ENCODE measurements at regions not wholly inside any gene's neighbourhood (a gene's known extent, or its start where the extent isn't known, plus 50 kb on each side); places are given as distances from the start of the nearest gene placed in this dataset.
A peak's percentile ranks its signal among the peaks of the same experiment; 100 is the strongest.
"Not testable (repeated sequence)": the region's sequence is repeated elsewhere in the genome, so short reads cannot be mapped to it uniquely, and the experiment has no call there.

GRCh38 chr14:65153101-65153500, 50.8 kb upstream of the MAX start:
- no peak for ATAC-seq
- no peak for DNase-seq (ENCODE audit: missing footprints)
- intact Hi-C loops (cut with DNase I) = no loop called here

GRCh38 chr14:65156568-65157366, 54.5 kb upstream of the MAX start:
- intact Hi-C loops (cut with DNase I) = no loop called here
- DNase-seq (ENCODE audit: missing footprints) (peak; percentile 64), ATAC-seq (peak; percentile 91)

GRCh38 chr14:65159281-65160062, 57.2 kb upstream of the MAX start:
- ATAC-seq (no peak), DNase-seq (ENCODE audit: missing footprints) (no peak)
- intact Hi-C loops (cut with DNase I) = loop anchor here (5.0 to 10.0 kb wide), 3 partner anchors 215 to 913 kb away; no protein-coding TSS in a partner anchor

DNA sequence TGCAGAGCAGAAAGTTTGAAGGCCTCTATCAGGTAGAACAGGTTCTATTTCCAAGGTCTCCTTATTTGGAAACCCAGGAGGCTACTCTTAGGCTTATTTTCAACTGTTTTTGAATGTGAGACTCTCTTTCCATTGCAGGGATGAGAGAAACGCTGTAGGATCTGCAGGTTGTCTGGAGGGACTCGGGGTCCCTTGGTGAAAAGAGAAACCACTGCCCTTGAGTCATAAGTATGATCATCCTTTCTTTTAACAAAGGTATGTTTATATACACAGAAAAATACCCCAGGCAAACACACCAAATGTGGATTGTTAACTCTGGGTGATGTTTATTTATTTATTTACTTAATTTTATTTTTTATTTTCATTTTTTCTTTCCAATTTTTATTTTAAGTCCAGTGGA, 57.8 kb upstream of the MAX start:
- intact Hi-C loops (cut with DNase I) = loop anchor here (5.0 to 10.0 kb wide), 3 partner anchors 215 to 912 kb away; no protein-coding TSS in a partner anchor
- DNase-seq (ENCODE audit: missing footprints) (no peak), ATAC-seq (no peak)

DNA sequence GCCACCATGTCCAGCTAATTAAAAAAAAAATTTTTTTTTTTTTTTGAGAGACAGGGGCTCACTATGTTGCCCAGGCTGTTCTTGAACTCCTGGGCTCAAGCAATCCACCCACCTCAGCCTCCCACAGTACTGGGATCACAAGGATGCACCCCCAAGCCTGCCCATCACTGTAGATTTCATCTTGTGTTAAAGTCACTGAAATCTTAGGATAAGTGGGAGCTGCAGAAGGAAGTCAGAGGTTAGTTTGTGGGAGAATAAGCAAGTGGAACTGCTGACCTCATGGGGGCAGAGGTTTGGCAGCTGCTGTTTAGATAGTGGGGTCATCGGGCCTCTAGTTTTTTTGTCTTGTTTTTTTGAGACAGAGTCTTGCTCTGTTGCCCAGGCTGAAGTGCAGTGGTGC, 59.7 kb upstream of the MAX start:
- intact Hi-C loops (cut with DNase I) = loop anchor here (2.0 to 10.0 kb wide), 4 partner anchors 213 to 910 kb away; no protein-coding TSS in a partner anchor
- ATAC-seq = no peak
- no peak for DNase-seq (ENCODE audit: missing footprints)

DNA sequence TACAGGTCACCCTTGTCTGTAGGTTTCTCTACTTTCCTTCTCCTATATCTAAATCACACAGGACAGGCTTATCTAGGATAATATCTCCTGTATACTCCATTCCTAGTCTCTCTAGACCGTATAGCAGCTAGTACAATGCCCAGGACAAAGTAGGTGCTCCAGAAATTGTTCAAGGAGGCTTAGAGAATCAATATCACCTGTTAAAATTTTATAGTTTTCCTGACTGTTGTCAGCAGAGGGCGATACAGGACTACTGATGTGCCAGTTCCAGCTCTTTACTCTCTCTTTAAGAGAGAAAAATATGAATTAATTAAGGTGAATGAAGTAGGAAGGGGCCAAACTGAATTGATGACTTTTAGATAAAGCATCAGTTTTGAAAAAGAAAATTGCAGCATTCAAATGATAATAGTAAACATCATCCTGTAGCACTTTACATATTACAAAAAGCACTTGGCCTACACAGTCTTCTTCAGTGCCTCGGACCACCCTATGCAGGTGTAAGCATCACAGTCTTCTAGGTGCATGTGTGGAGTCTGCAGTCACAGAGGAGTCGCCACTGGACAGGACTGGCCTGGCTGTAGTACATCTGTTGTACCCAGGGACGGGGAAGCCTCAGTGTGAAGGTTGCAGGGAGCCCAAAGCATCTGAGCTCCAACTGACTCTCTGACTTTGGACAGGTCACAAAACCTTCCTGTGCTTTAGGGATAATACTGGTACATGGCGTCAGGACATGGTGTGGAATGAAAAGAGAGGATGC, 61.9 kb upstream of the MAX start:
- DNase-seq (ENCODE audit: missing footprints) (no peak), ATAC-seq (no peak)
- intact Hi-C loops (cut with DNase I) = loop anchor here (5.0 to 10.0 kb wide), 3 partner anchors 211 to 908 kb away; no protein-coding TSS in a partner anchor

DNA sequence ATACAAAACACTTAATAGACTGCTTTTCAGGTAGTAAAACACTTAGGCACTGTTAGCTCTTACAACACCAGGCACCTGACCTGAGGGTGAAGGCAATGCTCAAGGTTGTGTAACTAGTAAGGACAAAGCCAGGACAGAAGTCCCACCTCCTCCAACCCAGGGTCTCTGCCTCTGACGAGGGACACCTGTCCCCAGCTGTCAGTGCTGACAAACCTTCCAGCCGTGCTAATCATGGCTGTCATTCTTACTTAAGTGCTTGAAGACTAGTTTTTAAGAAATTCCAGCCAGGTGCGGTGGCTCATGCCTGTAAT, 62.5 kb upstream of the MAX start:
- no peak for ATAC-seq
- intact Hi-C loops (cut with DNase I) = loop anchor here (5.0 to 10.0 kb wide), 4 partner anchors 210 to 908 kb away; partner anchors contain the start of gene FUT8
- DNase-seq (ENCODE audit: missing footprints) = no peak

DNA sequence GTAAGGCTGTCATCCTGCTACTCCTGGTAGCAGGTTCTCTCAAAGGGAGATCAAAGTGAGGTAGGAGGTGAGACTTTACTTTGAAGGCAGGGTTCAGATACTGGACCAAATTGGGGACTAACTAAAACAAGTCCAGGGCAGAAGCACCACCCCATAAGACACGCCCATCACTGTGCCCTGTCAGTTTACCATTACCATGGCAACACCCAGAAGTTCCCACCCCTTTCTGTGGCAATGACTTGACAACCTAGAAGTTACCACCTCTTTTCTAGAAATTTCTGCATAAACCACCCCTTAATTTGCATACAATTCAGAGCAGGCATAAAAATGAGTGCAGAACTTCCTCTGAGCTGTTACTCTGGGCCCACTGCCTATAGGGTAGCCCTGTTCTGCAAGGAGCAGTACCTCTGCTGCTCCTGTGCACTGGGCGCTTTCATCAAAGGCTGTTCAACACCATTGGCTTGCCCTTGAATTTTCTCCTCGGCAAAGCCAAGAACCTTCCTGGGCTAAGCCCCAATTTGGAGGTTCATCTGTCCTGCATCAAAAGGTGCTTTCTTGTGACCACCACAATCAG, 64.8 kb upstream of the MAX start:
- ATAC-seq = no peak
- intact Hi-C loops (cut with DNase I) = loop anchor here (5.0 to 10.0 kb wide), 2 partner anchors 208 to 245 kb away; partner anchors contain the start of gene FUT8
- DNase-seq (ENCODE audit: missing footprints) = no peak

DNA sequence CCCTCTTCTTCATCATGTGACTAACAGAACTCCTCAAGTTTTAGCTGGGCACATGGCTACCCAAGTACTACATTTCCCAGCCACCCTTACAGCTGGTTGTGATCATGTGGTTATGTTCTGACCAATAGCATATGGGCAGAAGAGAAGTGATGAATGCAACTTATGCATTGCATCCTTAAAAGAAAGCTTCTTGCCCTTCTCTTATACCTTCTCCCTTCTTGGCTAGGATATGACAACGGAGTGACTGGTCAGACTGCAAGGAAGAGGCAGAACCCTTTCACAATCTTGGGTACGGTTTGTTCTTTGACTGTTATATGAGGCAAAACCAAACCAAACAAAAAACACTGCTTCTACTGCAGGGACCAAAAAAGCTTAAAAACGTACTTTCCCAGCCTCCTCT, 66.5 kb upstream of the MAX start:
- ATAC-seq = no peak
- intact Hi-C loops (cut with DNase I) = loop anchor here (5.0 to 10.0 kb wide), 2 partner anchors 206 to 243 kb away; partner anchors contain the start of gene FUT8
- no peak for DNase-seq (ENCODE audit: missing footprints)

DNA sequence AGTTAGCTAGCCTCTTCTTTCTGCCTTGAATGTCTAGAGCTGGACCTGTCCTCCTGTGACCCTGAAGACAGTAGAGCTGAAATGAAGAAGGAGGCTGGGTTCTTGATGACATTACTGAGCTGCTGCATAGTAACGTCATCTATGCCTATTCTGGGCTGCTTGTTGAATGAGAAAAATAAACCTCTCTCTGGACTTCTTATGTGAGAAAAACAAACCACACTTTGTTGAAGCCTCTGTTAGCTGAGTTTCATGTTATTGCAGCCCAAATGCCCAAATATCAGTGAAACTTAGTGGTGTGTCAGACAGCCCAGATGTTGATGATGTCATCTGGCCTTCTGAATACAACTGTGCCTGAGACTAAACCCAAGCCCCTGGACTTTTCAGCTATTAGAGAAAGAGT, 67.0 kb upstream of the MAX start:
- ATAC-seq = peak; percentile 75
- intact Hi-C loops (cut with DNase I) = loop anchor here (5.0 to 10.0 kb wide), 2 partner anchors 205 to 243 kb away; partner anchors contain the start of gene FUT8
- no peak for DNase-seq (ENCODE audit: missing footprints)

DNA sequence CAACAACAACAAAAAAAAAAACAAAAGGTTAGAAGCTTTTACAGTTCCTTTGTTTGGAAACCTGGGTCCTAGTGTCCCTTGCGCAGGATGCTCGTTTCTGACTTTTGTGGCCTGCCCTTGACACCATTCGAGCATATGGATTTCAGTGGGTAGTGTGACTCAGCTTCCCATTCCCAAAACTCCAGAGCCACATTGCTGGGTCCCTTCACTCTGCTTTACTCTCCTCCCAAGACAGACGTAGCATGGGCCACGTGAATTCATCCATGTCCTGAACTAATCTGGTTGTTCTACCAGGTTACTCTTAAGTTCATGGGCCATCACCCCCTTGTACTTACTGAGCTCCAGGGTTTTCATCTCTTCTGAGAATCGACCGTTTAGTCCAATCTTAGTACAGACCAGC, 68.0 kb upstream of the MAX start:
- no peak for ATAC-seq
- no peak for DNase-seq (ENCODE audit: missing footprints)
- intact Hi-C loops (cut with DNase I) = no loop called here

- DNase-seq (ENCODE audit: missing footprints) = no peak
- ATAC-seq = no peak
- intact Hi-C loops (cut with DNase I) = no loop called here
Measured at GRCh38 chr14:65170768-65171507, 68.6 kb upstream of the MAX start.

DNA sequence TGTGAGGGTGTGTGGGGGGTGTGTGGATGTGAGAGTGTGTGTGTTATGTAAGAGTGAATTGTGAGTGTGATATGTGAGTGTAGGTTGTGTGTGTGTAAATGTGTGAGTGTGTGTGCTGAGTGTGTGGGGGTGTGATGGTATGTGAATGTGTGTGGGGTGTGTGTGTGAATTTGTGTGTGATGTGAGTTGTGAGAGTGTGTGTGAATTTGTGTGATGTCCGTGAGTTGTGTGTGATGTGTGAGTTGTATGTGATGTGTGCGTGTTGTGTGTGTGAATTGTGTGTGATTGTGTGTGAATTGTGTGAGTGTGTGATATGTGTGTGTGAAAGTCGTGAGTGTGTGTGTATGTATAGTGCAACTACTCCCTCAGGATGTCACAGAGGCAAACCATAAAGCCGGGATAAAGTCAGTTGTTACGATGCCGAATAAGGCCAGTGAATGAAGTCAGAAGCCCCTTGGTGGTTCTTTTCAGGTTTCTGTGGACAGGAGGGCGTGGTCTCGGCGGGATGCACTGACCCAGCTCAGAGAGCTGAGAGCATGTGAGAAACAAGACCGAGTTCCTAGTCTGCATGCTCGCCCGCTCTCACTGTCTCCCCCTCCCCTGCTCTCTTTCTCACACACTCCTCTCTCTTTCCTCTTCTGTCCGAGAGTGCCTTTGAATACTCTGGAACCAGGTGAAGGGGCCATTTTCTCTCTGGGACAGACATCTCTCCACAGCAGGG, 71.8 kb upstream of the MAX start:
- intact Hi-C loops (cut with DNase I) = no loop called here
- no peak for ATAC-seq
- peak; percentile 33 for DNase-seq (ENCODE audit: missing footprints)

GRCh38 chr14:65174783-65175182, 72.5 kb upstream of the MAX start:
- no peak for DNase-seq (ENCODE audit: missing footprints)
- intact Hi-C loops (cut with DNase I) = no loop called here
- ATAC-seq = no peak

DNA sequence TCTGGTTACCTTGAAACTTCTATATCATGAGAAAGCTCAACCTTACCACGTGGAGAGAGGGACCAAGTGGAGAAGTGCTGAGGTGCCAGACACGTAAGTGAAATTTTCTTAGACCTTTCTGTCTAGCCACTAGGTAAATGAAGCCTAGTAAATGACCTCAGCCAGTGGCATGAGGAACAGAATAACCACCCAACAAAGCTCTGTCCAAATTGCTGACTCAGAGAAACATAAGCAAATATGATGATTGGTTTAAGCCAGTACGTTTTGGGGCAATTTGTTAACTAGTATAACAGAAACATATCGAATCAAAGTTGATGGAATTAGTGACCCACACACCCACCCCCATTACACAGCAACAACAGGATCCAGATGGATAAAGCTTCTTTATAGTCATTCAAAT, 75.2 kb upstream of the MAX start:
- intact Hi-C loops (cut with DNase I) = no loop called here
- DNase-seq (ENCODE audit: missing footprints) (no peak), ATAC-seq (no peak)

DNA sequence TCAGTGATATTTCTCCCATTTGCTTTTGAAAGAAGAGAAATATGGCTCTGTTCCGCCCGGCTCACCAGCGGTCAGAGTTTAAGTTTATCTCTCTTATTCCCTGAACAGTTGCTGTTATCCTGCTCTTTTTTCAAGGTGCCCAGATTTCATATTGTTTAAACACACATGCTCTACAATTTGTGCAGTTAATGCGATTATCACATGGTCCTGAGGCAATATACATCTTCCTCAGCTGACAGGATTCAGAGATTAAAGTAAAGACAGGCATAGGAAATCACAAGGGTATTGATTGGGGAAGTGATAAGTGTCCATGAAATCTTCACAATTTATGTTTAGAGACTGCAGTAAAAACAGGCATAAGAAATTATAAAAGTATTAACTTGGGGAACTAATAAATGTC, 76.9 kb upstream of the MAX start:
- ATAC-seq; intact Hi-C loops (cut with DNase I); DNase-seq (ENCODE audit: missing footprints): not testable (repeated sequence)

DNA sequence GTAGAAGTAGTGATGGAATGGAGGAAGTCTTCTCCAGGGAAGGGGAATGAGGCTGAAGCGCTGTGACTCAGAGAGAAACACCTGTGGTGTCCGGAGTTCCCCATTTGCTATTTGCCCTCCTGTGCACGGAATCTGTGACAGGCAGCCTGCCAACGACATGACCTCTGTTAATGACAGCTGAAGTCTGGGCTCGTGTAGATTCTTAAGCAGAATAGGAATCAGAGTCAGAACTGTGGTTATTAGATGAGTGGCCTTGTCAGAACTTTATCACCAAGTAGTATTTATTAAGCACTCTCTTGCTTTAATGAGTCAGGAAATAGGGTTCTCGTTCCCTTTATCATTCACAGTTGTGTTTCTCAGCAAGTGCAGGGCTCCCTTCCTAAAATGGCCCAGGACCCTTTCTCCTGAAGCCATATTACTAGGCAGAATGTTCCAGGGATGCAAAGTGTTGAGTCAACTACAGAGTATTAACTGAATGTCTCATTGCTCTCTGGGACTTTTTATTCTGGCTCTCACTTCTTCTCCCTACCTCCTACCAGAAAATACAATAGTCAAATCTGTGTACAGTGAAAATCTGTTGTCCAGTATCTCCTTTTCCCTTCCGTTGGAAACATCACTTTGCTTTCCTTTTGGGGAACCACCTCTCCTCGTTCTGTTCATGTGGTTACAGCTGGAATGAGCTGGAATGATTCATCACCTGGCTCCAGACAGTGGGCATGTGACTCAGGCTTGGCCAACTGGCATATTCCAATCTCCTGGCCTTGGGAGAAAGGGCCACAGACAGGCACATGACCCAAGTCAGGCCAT, 77.8 kb upstream of the MAX start:
- intact Hi-C loops (cut with DNase I) = no loop called here
- peak; percentile 84 for ATAC-seq
- no peak for DNase-seq (ENCODE audit: missing footprints)

All from Right ventricle myocardium inferior (tissue), 1 donor.